HG03060 (cell line): ENCODE measurements at regions not wholly inside any gene's neighbourhood (a gene's known extent, or its start where the extent isn't known, plus 50 kb on each side); places are given as distances from the start of the nearest gene placed in this dataset.

Experiments
- ATAC-seq: cut with Tn5 transposase; IDR thresholded peaks from one replicate; pipeline ENCODE4 v1.9.1; 2021; ENCODE audit warnings: low read depth, moderate number of reproducible peaks; ENCODE audit not compliant: unreplicated experiment

- no peak for ATAC-seq
These were observed 118.4 kb upstream of the SLC7A1 start for GRCh38 chr13:29713839-29714238.

- no peak for ATAC-seq
These were observed 116.3 kb upstream of the SLC7A1 start for GRCh38 chr13:29711776-29712175.

- ATAC-seq: no peak
These were observed 115.0 kb upstream of the SLC7A1 start for GRCh38 chr13:29710511-29710910.

- no peak for ATAC-seq
These were observed 114.0 kb upstream of the SLC7A1 start for GRCh38 chr13:29709407-29710069.

GRCh38 chr13:29707876-29708543, 112.5 kb upstream of the SLC7A1 start:
- peak; percentile 49 for ATAC-seq

GRCh38 chr13:29706923-29707322, 111.4 kb upstream of the SLC7A1 start:
- no peak for ATAC-seq

GRCh38 chr13:29704648-29705047, 109.2 kb upstream of the SLC7A1 start:
- ATAC-seq: no peak

- ATAC-seq: no peak
These were observed 107.9 kb upstream of the SLC7A1 start for GRCh38 chr13:29703421-29703820.

- no peak for ATAC-seq
These were observed 107.4 kb upstream of the SLC7A1 start for GRCh38 chr13:29702912-29703351.

- no peak for ATAC-seq
These were observed 102.6 kb upstream of the SLC7A1 start for GRCh38 chr13:29698106-29698505.

GRCh38 chr13:29696606-29697005, 101.1 kb upstream of the SLC7A1 start:
- no peak for ATAC-seq

GRCh38 chr13:29693275-29693945, 97.9 kb upstream of the SLC7A1 start:
- ATAC-seq: no peak

- no peak for ATAC-seq
These were observed 94.1 kb upstream of the SLC7A1 start for GRCh38 chr13:29689548-29689947.

- no peak for ATAC-seq
These were observed 92.7 kb upstream of the SLC7A1 start for GRCh38 chr13:29688193-29688592.

- no peak for ATAC-seq
These were observed 89.0 kb upstream of the SLC7A1 start for GRCh38 chr13:29684441-29684840.

GRCh38 chr13:29683041-29683440, 87.6 kb upstream of the SLC7A1 start:
- no peak for ATAC-seq

- no peak for ATAC-seq
These were observed 86.4 kb upstream of the SLC7A1 start for GRCh38 chr13:29681864-29682263.

GRCh38 chr13:29679396-29680053, 84.0 kb upstream of the SLC7A1 start:
- no peak for ATAC-seq

- no peak for ATAC-seq
These were observed 82.1 kb upstream of the SLC7A1 start for GRCh38 chr13:29677627-29678026.

GRCh38 chr13:29676941-29677452, 81.5 kb upstream of the SLC7A1 start:
- no peak for ATAC-seq

- no peak for ATAC-seq
These were observed 81.0 kb upstream of the SLC7A1 start for GRCh38 chr13:29676535-29676934.
